ENCODE measurements at regions not wholly inside any gene's neighbourhood (a gene's known extent, or its start where the extent isn't known, plus 50 kb on each side); places are given as distances from the start of the nearest gene placed in this dataset.

GRCh38 chr9:107671588-107671987 is 182.0 kb upstream of the KLF4 start:
- Histone ChIP-seq H2BK12ac (ENCODE audit: low read length in 2 of 2) (no peak overlapping the region), H3K9me3 (ENCODE audit: control insufficient read depth, low read length) (no peaks in the 10 kb centered on the region), H2BK5ac (ENCODE audit: low read depth, low read length, poor library complexity, severe bottlenecking) (no peak overlapping the region), H3K9ac (ENCODE audit: low read length) (no peak overlapping the region), H2AFZ (ENCODE audit: low read depth, low read length) (no peak overlapping the region), H2AK5ac (ENCODE audit: low read length, severe bottlenecking) (no peak overlapping the region), H3K4me2 (ENCODE audit: low read length, poor library complexity, severe bottlenecking) (no peak overlapping the region), H3K4ac (ENCODE audit: low read depth in 1 of 2, low read length in 2 of 2) (no peak overlapping the region), H4K91ac (ENCODE audit: low read length) (no peak overlapping the region), H3K79me1 (replicated peaks; ENCODE audit: low read length, poor library complexity, severe bottlenecking) (no peaks in the 10 kb centered on the region), H3K18ac (ENCODE audit: low read depth in 1 of 2, low read length in 2 of 2) (no peak overlapping the region), H3K4me1 (ENCODE audit: control insufficient read depth, insufficient read depth, low read depth, low read length) (no peaks in the 10 kb centered on the region), H3K36me3 (ENCODE audit: control insufficient read depth in 1 of 2, insufficient read depth in 2 of 2, low read depth in 1 of 2, low read length in 2 of 2) (no peaks in the 10 kb centered on the region), H2BK120ac (ENCODE audit: low read depth, low read length) (no peak overlapping the region), H3K4me3 (ENCODE audit: insufficient read depth in 1 of 2, low read depth in 1 of 2, low read length in 2 of 2) (no peak overlapping the region), H3K23ac (ENCODE audit: low read length in 2 of 2) (no peak overlapping the region), H3K14ac (ENCODE audit: low read length in 2 of 2) (no peak overlapping the region), H4K8ac (ENCODE audit: low read length) (no peak overlapping the region), H3K27me3 (ENCODE audit: control insufficient read depth in 1 of 2, insufficient read depth in 1 of 2, low read length in 2 of 2) (no peaks in the 10 kb centered on the region), H3K27ac (ENCODE audit: low read length, poor library complexity, severe bottlenecking) (no peak overlapping the region), H2BK15ac (ENCODE audit: low read depth, poor library complexity, severe bottlenecking) (no peak overlapping the region)
- WGBS = 100% methylated on average over 1 of the region's 1 CpG
- DNase-seq = no peak

GRCh38 chr9:107669422-107669821 is 179.9 kb upstream of the KLF4 start:
- 87% methylated on average over 8 of the region's 8 CpGs for WGBS
- no peak for DNase-seq
- H3K18ac ChIP-seq (ENCODE audit: low read depth in 1 of 2, low read length in 2 of 2) = no peak overlapping the region

GRCh38 chr9:107667231-107668070 is 177.9 kb upstream of the KLF4 start:
- Histone ChIP-seq H3K23ac (ENCODE audit: low read length in 2 of 2) (no peak overlapping the region), H3K18ac (ENCODE audit: low read depth in 1 of 2, low read length in 2 of 2) (no peak overlapping the region), H3K27me3 (ENCODE audit: control insufficient read depth in 1 of 2, insufficient read depth in 1 of 2, low read length in 2 of 2) (no peaks in the 10 kb centered on the region), H3K4me2 (ENCODE audit: low read length, poor library complexity, severe bottlenecking) (no peak overlapping the region), H3K36me3 (ENCODE audit: control insufficient read depth in 1 of 2, insufficient read depth in 2 of 2, low read depth in 1 of 2, low read length in 2 of 2) (no peaks in the 10 kb centered on the region), H3K4me3 (ENCODE audit: insufficient read depth in 1 of 2, low read depth in 1 of 2, low read length in 2 of 2) (no peak overlapping the region), H2AFZ (ENCODE audit: low read depth, low read length) (no peak overlapping the region), H2BK5ac (ENCODE audit: low read depth, low read length, poor library complexity, severe bottlenecking) (no peak overlapping the region), H4K8ac (ENCODE audit: low read length) (no peak overlapping the region), H3K79me1 (replicated peaks; ENCODE audit: low read length, poor library complexity, severe bottlenecking) (no peaks in the 10 kb centered on the region), H3K4ac (ENCODE audit: low read depth in 1 of 2, low read length in 2 of 2) (no peak overlapping the region), H2BK15ac (ENCODE audit: low read depth, poor library complexity, severe bottlenecking) (no peak overlapping the region), H2BK120ac (ENCODE audit: low read depth, low read length) (no peak overlapping the region), H3K27ac (ENCODE audit: low read length, poor library complexity, severe bottlenecking) (no peak overlapping the region), H2AK5ac (ENCODE audit: low read length, severe bottlenecking) (no peak overlapping the region), H2BK12ac (ENCODE audit: low read length in 2 of 2) (peak overlapping the region in 1 of 2 experiments; percentile 29), H3K14ac (ENCODE audit: low read length in 2 of 2) (peak overlapping the region in 1 of 2 experiments; percentile 32), H3K4me1 (ENCODE audit: control insufficient read depth, insufficient read depth, low read depth, low read length) (no peaks in the 10 kb centered on the region), H3K9me3 (ENCODE audit: control insufficient read depth, low read length) (no peaks in the 10 kb centered on the region), H4K91ac (ENCODE audit: low read length) (no peak overlapping the region), H3K9ac (ENCODE audit: low read length) (peak overlapping the region; percentile 52)
- WGBS = 82% methylated on average over 16 of the region's 16 CpGs
- no peak for DNase-seq

More at GRCh38 chr9:107669422-107669821, 179.9 kb upstream of the KLF4 start:
- H3K36me3 ChIP-seq (ENCODE audit: control insufficient read depth in 1 of 2, insufficient read depth in 2 of 2, low read depth in 1 of 2, low read length in 2 of 2) = no peaks in the 10 kb centered on the region
- H3K79me1 ChIP-seq (replicated peaks; ENCODE audit: low read length, poor library complexity, severe bottlenecking) = no peaks in the 10 kb centered on the region
- H2BK12ac ChIP-seq (ENCODE audit: low read length in 2 of 2) = no peak overlapping the region
- H3K4ac ChIP-seq (ENCODE audit: low read depth in 1 of 2, low read length in 2 of 2) = no peak overlapping the region
- no peak overlapping the region for H3K14ac ChIP-seq (ENCODE audit: low read length in 2 of 2)
- no peaks in the 10 kb centered on the region for H3K27me3 ChIP-seq (ENCODE audit: control insufficient read depth in 1 of 2, insufficient read depth in 1 of 2, low read length in 2 of 2)
- no peaks in the 10 kb centered on the region for H3K4me1 ChIP-seq (ENCODE audit: control insufficient read depth, insufficient read depth, low read depth, low read length)
- no peak overlapping the region for H4K8ac ChIP-seq (ENCODE audit: low read length)
- H3K23ac ChIP-seq (ENCODE audit: low read length in 2 of 2) = no peak overlapping the region
- H3K9ac ChIP-seq (ENCODE audit: low read length) = no peak overlapping the region
- no peaks in the 10 kb centered on the region for H3K9me3 ChIP-seq (ENCODE audit: control insufficient read depth, low read length)
- H2BK5ac ChIP-seq (ENCODE audit: low read depth, low read length, poor library complexity, severe bottlenecking) = no peak overlapping the region
- no peak overlapping the region for H3K4me2 ChIP-seq (ENCODE audit: low read length, poor library complexity, severe bottlenecking)
- H2BK15ac ChIP-seq (ENCODE audit: low read depth, poor library complexity, severe bottlenecking) = no peak overlapping the region
- H4K91ac ChIP-seq (ENCODE audit: low read length) = no peak overlapping the region
- H2BK120ac ChIP-seq (ENCODE audit: low read depth, low read length) = no peak overlapping the region
- no peak overlapping the region for H2AK5ac ChIP-seq (ENCODE audit: low read length, severe bottlenecking)
- no peak overlapping the region for H3K4me3 ChIP-seq (ENCODE audit: insufficient read depth in 1 of 2, low read depth in 1 of 2, low read length in 2 of 2)
- no peak overlapping the region for H2AFZ ChIP-seq (ENCODE audit: low read depth, low read length)
- no peak overlapping the region for H3K27ac ChIP-seq (ENCODE audit: low read length, poor library complexity, severe bottlenecking)

DNA sequence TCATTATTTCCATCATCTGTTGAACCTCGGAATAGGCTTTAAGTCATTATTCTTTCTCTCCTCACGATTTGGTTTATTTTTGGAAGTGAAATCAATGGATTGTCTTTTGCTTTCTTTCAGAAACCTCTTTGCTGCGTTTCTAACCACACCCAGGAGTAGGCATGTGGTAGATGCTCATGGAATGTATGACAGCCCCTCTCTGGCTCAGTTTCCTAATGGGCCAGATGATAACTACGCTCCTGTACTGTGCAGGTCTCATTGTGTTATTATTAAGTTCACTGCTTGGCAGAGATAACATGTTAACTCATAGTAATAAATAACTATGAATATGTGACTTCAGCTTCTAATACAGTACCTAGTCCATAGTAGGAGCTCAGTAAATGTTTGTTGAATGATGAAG is 175.5 kb upstream of the KLF4 start:
- no peak overlapping the region for H2BK120ac ChIP-seq (ENCODE audit: low read depth, low read length)
- H3K4me3 ChIP-seq (ENCODE audit: insufficient read depth in 1 of 2, low read depth in 1 of 2, low read length in 2 of 2) = no peak overlapping the region
- no peak overlapping the region for H3K4me2 ChIP-seq (ENCODE audit: low read length, poor library complexity, severe bottlenecking)
- H4K91ac ChIP-seq (ENCODE audit: low read length) = no peak overlapping the region
- no peak overlapping the region for H3K14ac ChIP-seq (ENCODE audit: low read length in 2 of 2)
- no peak overlapping the region for H3K4ac ChIP-seq (ENCODE audit: low read depth in 1 of 2, low read length in 2 of 2)
- no peak overlapping the region for H3K9ac ChIP-seq (ENCODE audit: low read length)
- H2AK5ac ChIP-seq (ENCODE audit: low read length, severe bottlenecking) = no peak overlapping the region
- WGBS = 96% methylated on average over 3 of the region's 4 CpGs
- no peak overlapping the region for H2AFZ ChIP-seq (ENCODE audit: low read depth, low read length)
- no peak overlapping the region for H4K8ac ChIP-seq (ENCODE audit: low read length)
- no peak overlapping the region for H3K23ac ChIP-seq (ENCODE audit: low read length in 2 of 2)
- H3K79me1 ChIP-seq (replicated peaks; ENCODE audit: low read length, poor library complexity, severe bottlenecking) = no peaks in the 10 kb centered on the region
- no peak overlapping the region for H3K27ac ChIP-seq (ENCODE audit: low read length, poor library complexity, severe bottlenecking)
- no peak overlapping the region for H2BK15ac ChIP-seq (ENCODE audit: low read depth, poor library complexity, severe bottlenecking)
- no peaks in the 10 kb centered on the region for H3K9me3 ChIP-seq (ENCODE audit: control insufficient read depth, low read length)
- no peaks in the 10 kb centered on the region for H3K36me3 ChIP-seq (ENCODE audit: control insufficient read depth in 1 of 2, insufficient read depth in 2 of 2, low read depth in 1 of 2, low read length in 2 of 2)
- H2BK12ac ChIP-seq (ENCODE audit: low read length in 2 of 2) = no peak overlapping the region
- no peaks in the 10 kb centered on the region for H3K4me1 ChIP-seq (ENCODE audit: control insufficient read depth, insufficient read depth, low read depth, low read length)
- H2BK5ac ChIP-seq (ENCODE audit: low read depth, low read length, poor library complexity, severe bottlenecking) = no peak overlapping the region
- no peak for DNase-seq
- no peak overlapping the region for H3K18ac ChIP-seq (ENCODE audit: low read depth in 1 of 2, low read length in 2 of 2)
- no peaks in the 10 kb centered on the region for H3K27me3 ChIP-seq (ENCODE audit: control insufficient read depth in 1 of 2, insufficient read depth in 1 of 2, low read length in 2 of 2)
